ENCODE measurements at regions not wholly inside any gene's neighbourhood (a gene's known extent, or its start where the extent isn't known, plus 50 kb on each side); places are given as distances from the start of the nearest gene placed in this dataset.

DNA sequence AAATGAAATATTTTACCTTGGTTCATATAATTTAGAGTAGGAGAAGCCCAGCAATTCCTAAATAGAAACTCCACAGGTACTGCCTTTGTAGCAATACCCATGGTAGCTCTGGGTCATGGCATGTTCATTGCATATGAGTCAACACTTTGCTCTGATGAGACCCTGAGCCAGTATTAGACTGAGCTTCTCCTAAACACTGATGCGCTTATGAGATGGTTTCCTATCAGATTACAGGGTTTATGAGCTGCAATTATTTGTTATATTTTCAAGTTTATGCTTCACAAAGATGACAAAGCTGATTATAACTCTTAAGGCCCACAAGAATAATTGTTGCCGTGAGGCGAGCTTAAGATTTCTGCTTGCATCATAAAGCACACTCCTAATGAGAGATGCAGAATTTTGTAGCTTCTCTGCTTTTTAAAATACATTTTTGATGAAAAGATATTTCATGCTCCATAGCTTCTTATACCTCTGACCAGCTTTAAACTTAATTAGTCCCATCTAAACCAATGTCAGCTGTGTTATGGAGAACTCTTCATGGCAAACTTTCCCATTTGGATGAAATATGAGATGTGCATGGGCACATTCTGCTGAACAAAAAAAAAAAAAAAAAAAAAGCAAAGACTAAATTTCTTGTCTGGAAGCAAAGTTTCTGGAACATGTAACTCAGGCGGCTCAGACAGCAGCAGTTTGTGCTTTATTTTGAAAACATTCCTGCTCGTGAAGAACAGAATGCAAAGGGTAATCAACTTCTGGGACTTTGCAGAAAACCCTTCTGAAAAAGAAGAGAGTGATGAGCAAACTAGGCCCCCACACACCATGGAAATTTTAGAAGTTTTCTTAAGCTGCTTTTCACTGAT, 162.6 kb downstream of the KCNE4 start:
- H4K20me1 ChIP-seq (replicated peaks in 1 of 2; ENCODE audit: control insufficient read depth in 1 of 2, insufficient read depth in 2 of 2, low read length in 2 of 2), result no peaks in the 10 kb centered on the region
- H3K4me3 ChIP-seq (ENCODE audit: extremely low read depth in 1 of 4, insufficient read depth in 2 of 4, low read depth in 3 of 4, low read length in 4 of 4), result no peak overlapping the region
- H3K79me1 ChIP-seq (ENCODE audit: low read depth, low read length), result no peaks in the 10 kb centered on the region
- no peak overlapping the region for H3K23ac ChIP-seq (ENCODE audit: insufficient read length)
- FAIRE-seq (no peak), DNase-seq (ENCODE audit: low read depth in 1 of 2, low spot score in 2 of 2) (no peak)
- H3K27me3 ChIP-seq (replicated peaks in 1 of 4; ENCODE audit: control insufficient read depth in 3 of 4, extremely low read depth in 1 of 4, insufficient read depth in 3 of 4, low read length in 3 of 4), result no peaks in the 10 kb centered on the region
- H3K18ac ChIP-seq (ENCODE audit: extremely low read depth, low read length), result no peak overlapping the region
- H2BK120ac ChIP-seq (replicated peaks; ENCODE audit: low read depth, low read length), result no peak overlapping the region
- H2BK15ac ChIP-seq (ENCODE audit: low read length), result no peak overlapping the region
- H3K23me2 ChIP-seq (ENCODE audit: low read depth, low read length), result no peaks in the 10 kb centered on the region
- peak overlapping the region; percentile 33; the same call in 1 of the 2 replicates for H2AFZ ChIP-seq (ENCODE audit: low read length)
- no peak overlapping the region for H4K5ac ChIP-seq (ENCODE audit: insufficient read length, low read depth, low read length)
- no peak overlapping the region for H4K8ac ChIP-seq (ENCODE audit: extremely low read depth, insufficient read depth, low read length)
- no peaks in the 10 kb centered on the region for H3K9me3 ChIP-seq (ENCODE audit: insufficient read depth in 2 of 2, low read depth in 1 of 2, low read length in 1 of 2)
- ChIA-PET POLR2A (ENCODE audit: partially characterized antibody) (no interaction called here), CTCF (ENCODE audit: partially characterized antibody) (interaction anchor here (0.7 to 2.2 kb wide), 7 partner anchors 13 to 243 kb away, joined by 3 to 9 read pairs (median 3); no protein-coding TSS in a partner anchor)
- no peak overlapping the region for H2BK12ac ChIP-seq (ENCODE audit: low read depth, low read length)
- no peak overlapping the region for H2BK20ac ChIP-seq (ENCODE audit: low read length)
- H3K4ac ChIP-seq (replicated peaks; ENCODE audit: insufficient read length, low read depth, low read length), result no peak overlapping the region
- 94% methylated on average over 5 of the region's 5 CpGs; no CpG with 5 or more reads in 1 of the 2 experiments for WGBS, 2 experiments (ENCODE audit: extremely low coverage in 1 of 2, insufficient coverage in 1 of 2, insufficient read length in 1 of 2, insufficient replicate concordance in 2 of 2, low coverage in 1 of 2, low lambda C conversion rate in 2 of 2, missing lambda C conversion rate in 1 of 2)
- H2BK5ac ChIP-seq (ENCODE audit: low read depth, low read length), result no peak overlapping the region
- H3K14ac ChIP-seq (ENCODE audit: insufficient read length), result no peak overlapping the region
- H3K79me2 ChIP-seq (ENCODE audit: control insufficient read depth in 1 of 2, insufficient read depth in 2 of 2, low read length in 2 of 2), result no peaks in the 10 kb centered on the region
- peaks cover 0 to 5% (median 2%) of the 10 kb centered on the region in 4 experiments; a peak in 2 of 7 replicates for H3K4me1 ChIP-seq (replicated peaks in 1 of 4; ENCODE audit: control insufficient read depth in 3 of 4, insufficient read depth in 4 of 4, low read length in 3 of 4)
- H2AK5ac ChIP-seq (ENCODE audit: low read depth, low read length), result no peak overlapping the region
- no peak overlapping the region for H3K27ac ChIP-seq (ENCODE audit: low read depth, low read length)
- H3K9ac ChIP-seq (replicated peaks in 1 of 4; ENCODE audit: extremely low read depth in 1 of 4, low read depth in 3 of 4, low read length in 3 of 4), result no peak overlapping the region
- H3K36me3 ChIP-seq (ENCODE audit: control insufficient read depth in 2 of 4, insufficient read depth in 4 of 4, low read length in 3 of 4), result no peaks in the 10 kb centered on the region
- TF ChIP-seq, protein P1, sequence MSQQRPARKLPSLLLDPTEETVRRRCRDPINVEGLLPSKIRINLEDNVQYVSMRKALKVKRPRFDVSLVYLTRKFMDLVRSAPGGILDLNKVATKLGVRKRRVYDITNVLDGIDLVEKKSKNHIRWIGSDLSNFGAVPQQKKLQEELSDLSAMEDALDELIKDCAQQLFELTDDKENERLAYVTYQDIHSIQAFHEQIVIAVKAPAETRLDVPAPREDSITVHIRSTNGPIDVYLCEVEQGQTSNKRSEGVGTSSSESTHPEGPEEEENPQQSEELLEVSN (IDR thresholded peaks at IDR 0.05), result no peak
- TF ChIP-seq SAP30 (IDR thresholded peaks at IDR 0.05; ENCODE audit: insufficient read depth, insufficient replicate concordance, low read length), result no peak
- TF ChIP-seq CHD1 (IDR thresholded peaks at IDR 0.05; ENCODE audit: low read depth, low read length), result no peak
- TF ChIP-seq POU5F1 (IDR thresholded peaks at IDR 0.05; ENCODE audit: low read depth, low read length), result no peak
- H3K56ac ChIP-seq (replicated peaks; ENCODE audit: insufficient read length, low read depth, low read length), result no peak overlapping the region
- no peak overlapping the region for H3K4me2 ChIP-seq (ENCODE audit: insufficient read depth in 1 of 2, low read depth in 2 of 2, low read length in 2 of 2)
- no peak overlapping the region for H4K91ac ChIP-seq (replicated peaks; ENCODE audit: insufficient read length, low read length)

All from H1 (cell line).